GF-D8 (cell line): ENCODE measurements at regions not wholly inside any gene's neighbourhood (a gene's known extent, or its start where the extent isn't known, plus 50 kb on each side); places are given as distances from the start of the nearest gene placed in this dataset.

Experiments used
- DNase-seq: peaks from one replicate; lab custom pipeline; 2025; lab: John Stamatoyannopoulos, UW

GRCh38 chr22:48557473-48557872, 1270.2 kb downstream of the BRD1 start:
- DNase-seq, result no peak

- no peak for DNase-seq
These were observed 1270.9 kb downstream of the BRD1 start for GRCh38 chr22:48556751-48557150.

GRCh38 chr22:48556222-48556621, 1271.5 kb downstream of the BRD1 start:
- no peak for DNase-seq

- no peak for DNase-seq
These were observed 1272.1 kb downstream of the BRD1 start for GRCh38 chr22:48555606-48556005.

GRCh38 chr22:48554893-48555572, 1272.6 kb downstream of the BRD1 start:
- DNase-seq, result no peak

- no peak for DNase-seq
These were observed 1273.9 kb downstream of the BRD1 start for GRCh38 chr22:48553694-48554308.

- no peak for DNase-seq
These were observed 1274.6 kb downstream of the BRD1 start for GRCh38 chr22:48553119-48553518.

GRCh38 chr22:48551716-48552268, 1275.9 kb downstream of the BRD1 start:
- no peak for DNase-seq

GRCh38 chr22:48551061-48551460, 1276.6 kb downstream of the BRD1 start:
- DNase-seq, result no peak

GRCh38 chr22:48548391-48548790, 1279.3 kb downstream of the BRD1 start:
- no peak for DNase-seq

- DNase-seq, result no peak
These were observed 1279.7 kb downstream of the BRD1 start for GRCh38 chr22:48547971-48548370.

- no peak for DNase-seq
These were observed 1280.8 kb downstream of the BRD1 start for GRCh38 chr22:48546653-48547424.

- no peak for DNase-seq
These were observed 1281.7 kb downstream of the BRD1 start for GRCh38 chr22:48545987-48546386.

GRCh38 chr22:48541401-48542098, 1286.1 kb downstream of the BRD1 start:
- no peak for DNase-seq

- no peak for DNase-seq
These were observed 1288.4 kb downstream of the BRD1 start for GRCh38 chr22:48539261-48539660.

- DNase-seq, result no peak
These were observed 1289.3 kb downstream of the BRD1 start for GRCh38 chr22:48538291-48538820.

GRCh38 chr22:48537343-48537680, 1290.4 kb downstream of the BRD1 start:
- DNase-seq, result no peak

- DNase-seq, result no peak
These were observed 1290.9 kb downstream of the BRD1 start for GRCh38 chr22:48536541-48537342.

- no peak for DNase-seq
These were observed 1291.7 kb downstream of the BRD1 start for GRCh38 chr22:48535868-48536540.

GRCh38 chr22:48534395-48534958, 1293.2 kb downstream of the BRD1 start:
- DNase-seq, result no peak
